Naive thymus-derived CD4-positive, alpha-beta T cell (primary cell): ENCODE measurements at regions not wholly inside any gene's neighbourhood (a gene's known extent, or its start where the extent isn't known, plus 50 kb on each side); places are given as distances from the start of the nearest gene placed in this dataset.
A peak's percentile ranks its signal among the peaks of the same experiment; 100 is the strongest.

ENCODE experiments used
- ATAC-seq: fragments of 150-1000 bp; cut with Tn5 transposase; 2 replicates; pipeline ENCODE4 v1.10.0; 2021; ENCODE audit warnings: mild to moderate bottlenecking, moderate library complexity
- CTCF ChIA-PET: fragments of 350-600 bp; sonication (Branson Sonifier 250); formaldehyde crosslinking; loops from one replicate; lab custom pipeline; 2021; ENCODE audit warnings: antibody characterized with exemption; lab: Charles Lee
- POLR2A ChIA-PET: fragments of 350-600 bp; sonication (Branson Sonifier 250); formaldehyde crosslinking; loops from one replicate; lab custom pipeline; 2021; ENCODE audit warnings: antibody characterized with exemption, inconsistent platforms; lab: Charles Lee
- DNase-seq, 9 donors: peaks; one replicate each; pipeline versions ENCODE4 v3.0.0 to v3.0.0-alpha.2; 2020 to 2022; ENCODE audit warnings: mixed read lengths in 1 of 9
- H3K27ac ChIP-seq: one replicate; pipeline ENCODE4 v1.7.0; 2013; ENCODE audit warnings: mild to moderate bottlenecking, low read depth, low read length, moderate library complexity
- H3K27me3 ChIP-seq, 2 donors: one replicate each; pipeline ENCODE4 v1.7.0; 2013; ENCODE audit warnings: low read length in 2 of 2, mild to moderate bottlenecking in 2 of 2, moderate library complexity in 2 of 2; ENCODE audit not compliant: control insufficient read depth in 2 of 2, insufficient read depth in 2 of 2
- H3K36me3 ChIP-seq, 3 experiments: 1 replicate in 2 of 3; 2 replicates in 1 of 3; pipeline ENCODE4 v1.7.0; 2013; ENCODE audit warnings: low read length in 3 of 3, mild to moderate bottlenecking in 3 of 3, moderate library complexity in 1 of 3; ENCODE audit not compliant: insufficient read depth in 3 of 3, control insufficient read depth in 2 of 3
- H3K4me1 ChIP-seq, 2 donors: one replicate each; pipeline ENCODE4 v1.7.0; 2013; ENCODE audit warnings: low read length in 2 of 2, mild to moderate bottlenecking in 2 of 2, moderate library complexity in 1 of 2; ENCODE audit not compliant: control insufficient read depth in 2 of 2, insufficient read depth in 2 of 2
- H3K4me3 ChIP-seq: 2 replicates; pipeline ENCODE4 v1.7.0; 2013; ENCODE audit warnings: mild to moderate bottlenecking, low read length
- H3K9me3 ChIP-seq, 3 experiments: 1 replicate in 2 of 3; 2 replicates in 1 of 3; pipeline ENCODE4 v1.7.0; 2013; ENCODE audit warnings: low read length in 3 of 3; ENCODE audit not compliant: control insufficient read depth in 2 of 3
- H3K27ac Mint-ChIP-seq, 9 donors: one replicate each; pipeline ENCODE4 v1.8.0; 2020 to 2022; ENCODE audit warnings: mixed read lengths in 9 of 9, mild to moderate bottlenecking in 8 of 9, moderate library complexity in 5 of 9, inconsistent platforms in 2 of 9
- H3K27me3 Mint-ChIP-seq, 5 donors: one replicate each; pipeline ENCODE4 v1.8.0; 2021 to 2022; ENCODE audit warnings: mixed read lengths in 5 of 5, mild to moderate bottlenecking in 1 of 5
- H3K36me3 Mint-ChIP-seq, 5 donors: one replicate each; pipeline ENCODE4 v1.8.0; 2020 to 2022; ENCODE audit warnings: mixed read lengths in 5 of 5, mild to moderate bottlenecking in 3 of 5, inconsistent platforms in 1 of 5
- H3K4me1 Mint-ChIP-seq, 7 donors: one replicate each; pipeline ENCODE4 v1.8.0; 2020 to 2022; ENCODE audit warnings: mixed read lengths in 7 of 7, mild to moderate bottlenecking in 3 of 7, inconsistent platforms in 1 of 7
- H3K4me3 Mint-ChIP-seq, 10 donors: one replicate each; pipeline ENCODE4 v1.8.0; 2020 to 2022; ENCODE audit warnings: mild to moderate bottlenecking in 10 of 10, mixed read lengths in 10 of 10, moderate library complexity in 6 of 10, inconsistent platforms in 2 of 10
- H3K9me3 Mint-ChIP-seq, 11 donors: one replicate each; pipeline ENCODE4 v1.8.0; 2020 to 2022; ENCODE audit warnings: mixed read lengths in 11 of 11, mild to moderate bottlenecking in 4 of 11, inconsistent platforms in 1 of 11, moderate library complexity in 1 of 11
- intact Hi-C, 2 donors: fragments of 100-400 bp; cut with micrococcal nuclease; formaldehyde crosslinking; loops; one replicate each; pipeline ENCODE4 v1.15.1; 2023

GRCh38 chrX:567891-568290, 62.7 kb upstream of the SHOX start:
- peaks cover 0 to 9% (median 0%) of the 10 kb centered on the region in 5 donors for H3K36me3 Mint-ChIP-seq
- peaks cover 0 to 16% (median 7%) of the 10 kb centered on the region in 5 donors for H3K27me3 Mint-ChIP-seq

GRCh38 chrX:568311-568710, 62.3 kb upstream of the SHOX start:
- Mint-ChIP-seq H3K27ac (no peak overlapping the region), H3K9me3 (peaks cover 0 to 28% (median 13%) of the 10 kb centered on the region in 11 donors), H3K36me3 (peaks cover 0 to 9% (median 0%) of the 10 kb centered on the region in 5 donors), H3K4me3 (no peak overlapping the region), H3K4me1 (no peaks in the 10 kb centered on the region), H3K27me3 (peaks cover 0 to 16% (median 7%) of the 10 kb centered on the region in 5 donors)
- no peak for ATAC-seq
- H3K4me1 ChIP-seq, result no peaks in the 10 kb centered on the region
- H3K4me3 ChIP-seq, result no peak overlapping the region
- no peak for DNase-seq
- ChIA-PET POLR2A (no interaction called here), CTCF (no interaction called here)
- no peaks in the 10 kb centered on the region for H3K36me3 ChIP-seq
- peaks cover 0 to 17% (median 0%) of the 10 kb centered on the region in 3 experiments for H3K9me3 ChIP-seq
- intact Hi-C loops, result no loop called here
- H3K27me3 ChIP-seq, result no peaks in the 10 kb centered on the region
- H3K27ac ChIP-seq, result no peak overlapping the region

More at GRCh38 chrX:567891-568290, 62.7 kb upstream of the SHOX start:
- ATAC-seq (no peak), DNase-seq (no peak)
- ChIA-PET POLR2A (no interaction called here), CTCF (no interaction called here)
- Histone ChIP-seq H3K27ac (no peak overlapping the region), H3K36me3 (no peaks in the 10 kb centered on the region), H3K4me1 (no peaks in the 10 kb centered on the region), H3K4me3 (no peak overlapping the region), H3K9me3 (peaks cover 0 to 17% (median 0%) of the 10 kb centered on the region in 3 experiments), H3K27me3 (no peaks in the 10 kb centered on the region)
- no peak overlapping the region for H3K27ac Mint-ChIP-seq
- H3K4me1 Mint-ChIP-seq, result no peaks in the 10 kb centered on the region
- intact Hi-C loops, result no loop called here
- H3K4me3 Mint-ChIP-seq, result no peak overlapping the region
- H3K9me3 Mint-ChIP-seq, result peaks cover 0 to 28% (median 13%) of the 10 kb centered on the region in 11 donors

- no peak overlapping the region for H3K27ac ChIP-seq
- H3K27me3 Mint-ChIP-seq, result peaks cover 0 to 13% (median 5%) of the 10 kb centered on the region in 5 donors
- no peaks in the 10 kb centered on the region for H3K36me3 ChIP-seq
- no peaks in the 10 kb centered on the region for H3K4me1 Mint-ChIP-seq
- H3K36me3 Mint-ChIP-seq, result peaks cover 0 to 7% (median 0%) of the 10 kb centered on the region in 5 donors
- ChIA-PET CTCF (no interaction called here), POLR2A (no interaction called here)
- peaks cover 0 to 5% (median 0%) of the 10 kb centered on the region in 3 experiments for H3K9me3 ChIP-seq
- H3K27me3 ChIP-seq, result no peaks in the 10 kb centered on the region
- H3K4me3 ChIP-seq, result no peak overlapping the region
- H3K27ac Mint-ChIP-seq, result peak overlapping the region in 1 of 9 donors; percentile 59
- DNase-seq, result no peak
- peaks cover 3 to 18% (median 8%) of the 10 kb centered on the region in 11 donors for H3K9me3 Mint-ChIP-seq
- H3K4me3 Mint-ChIP-seq, result no peak overlapping the region
- H3K4me1 ChIP-seq, result no peaks in the 10 kb centered on the region
- intact Hi-C loops, result loop anchor here in 1 of 2 donors (5.0 kb wide), 4 partner anchors 90 to 595 kb away; no protein-coding TSS in a partner anchor
- ATAC-seq, result no peak
Measured at GRCh38 chrX:572538-573124, 58.0 kb upstream of the SHOX start.

GRCh38 chrX:574251-574650, 56.3 kb upstream of the SHOX start:
- intact Hi-C loops, result loop anchor here in 1 of 2 donors (5.0 kb wide), 4 partner anchors 92 to 593 kb away; no protein-coding TSS in a partner anchor
- CTCF ChIA-PET, result no interaction called here
- peaks cover 0 to 5% (median 0%) of the 10 kb centered on the region in 3 experiments for H3K9me3 ChIP-seq
- Mint-ChIP-seq H3K27me3 (peaks cover 0 to 26% (median 10%) of the 10 kb centered on the region in 5 donors), H3K4me3 (no peak overlapping the region), H3K27ac (peak overlapping the region in 1 of 9 donors; percentile 34), H3K4me1 (no peaks in the 10 kb centered on the region), H3K9me3 (peaks cover 5 to 26% (median 11%) of the 10 kb centered on the region in 11 donors), H3K36me3 (peaks cover 0 to 7% (median 0%) of the 10 kb centered on the region in 5 donors)
- ATAC-seq, result no peak
- H3K27me3 ChIP-seq, result no peaks in the 10 kb centered on the region
- no peaks in the 10 kb centered on the region for H3K4me1 ChIP-seq
- POLR2A ChIA-PET, result no interaction called here
- DNase-seq, result no peak
- H3K4me3 ChIP-seq, result no peak overlapping the region
- no peak overlapping the region for H3K27ac ChIP-seq
- H3K36me3 ChIP-seq, result no peaks in the 10 kb centered on the region

GRCh38 chrX:574830-575229, 55.8 kb upstream of the SHOX start:
- H3K9me3 Mint-ChIP-seq, result peaks cover 5 to 29% (median 11%) of the 10 kb centered on the region in 11 donors
- H3K4me1 ChIP-seq, result no peaks in the 10 kb centered on the region
- ChIA-PET CTCF (no interaction called here), POLR2A (no interaction called here)
- no peak overlapping the region for H3K27ac Mint-ChIP-seq
- H3K27me3 Mint-ChIP-seq, result peaks cover 0 to 28% (median 10%) of the 10 kb centered on the region in 5 donors
- no peak overlapping the region for H3K27ac ChIP-seq
- intact Hi-C loops, result loop anchor here in 1 of 2 donors (5.0 kb wide), 4 partner anchors 93 to 592 kb away; no protein-coding TSS in a partner anchor
- no peak overlapping the region for H3K4me3 Mint-ChIP-seq
- no peak overlapping the region for H3K4me3 ChIP-seq
- no peaks in the 10 kb centered on the region for H3K4me1 Mint-ChIP-seq
- no peaks in the 10 kb centered on the region for H3K36me3 ChIP-seq
- H3K9me3 ChIP-seq, result peaks cover 0 to 5% (median 0%) of the 10 kb centered on the region in 3 experiments
- ATAC-seq (no peak), DNase-seq (no peak)
- H3K36me3 Mint-ChIP-seq, result peaks cover 0 to 7% (median 0%) of the 10 kb centered on the region in 5 donors
- no peaks in the 10 kb centered on the region for H3K27me3 ChIP-seq

GRCh38 chrX:576904-577560, 53.6 kb upstream of the SHOX start:
- Mint-ChIP-seq H3K4me3 (no peak overlapping the region), H3K36me3 (peaks cover 0 to 8% (median 0%) of the 10 kb centered on the region in 5 donors), H3K27me3 (peaks cover 0 to 42% (median 15%) of the 10 kb centered on the region in 5 donors), H3K27ac (no peak overlapping the region), H3K9me3 (peaks cover 5 to 34% (median 12%) of the 10 kb centered on the region in 11 donors), H3K4me1 (no peaks in the 10 kb centered on the region)
- no peaks in the 10 kb centered on the region for H3K36me3 ChIP-seq
- peaks cover 0 to 5% (median 0%) of the 10 kb centered on the region in 3 experiments for H3K9me3 ChIP-seq
- no peak overlapping the region for H3K27ac ChIP-seq
- no peaks in the 10 kb centered on the region for H3K4me1 ChIP-seq
- DNase-seq (no peak), ATAC-seq (no peak)
- intact Hi-C loops, result no loop called here
- H3K4me3 ChIP-seq, result no peak overlapping the region
- no peaks in the 10 kb centered on the region for H3K27me3 ChIP-seq
- ChIA-PET CTCF (no interaction called here), POLR2A (no interaction called here)
